ENCODE measurements at regions not wholly inside any gene's neighbourhood (a gene's known extent, or its start where the extent isn't known, plus 50 kb on each side); places are given as distances from the start of the nearest gene placed in this dataset.
"Not testable (repeated sequence)": the region's sequence is repeated elsewhere in the genome, so short reads cannot be mapped to it uniquely, and the experiment has no call there.

DNA sequence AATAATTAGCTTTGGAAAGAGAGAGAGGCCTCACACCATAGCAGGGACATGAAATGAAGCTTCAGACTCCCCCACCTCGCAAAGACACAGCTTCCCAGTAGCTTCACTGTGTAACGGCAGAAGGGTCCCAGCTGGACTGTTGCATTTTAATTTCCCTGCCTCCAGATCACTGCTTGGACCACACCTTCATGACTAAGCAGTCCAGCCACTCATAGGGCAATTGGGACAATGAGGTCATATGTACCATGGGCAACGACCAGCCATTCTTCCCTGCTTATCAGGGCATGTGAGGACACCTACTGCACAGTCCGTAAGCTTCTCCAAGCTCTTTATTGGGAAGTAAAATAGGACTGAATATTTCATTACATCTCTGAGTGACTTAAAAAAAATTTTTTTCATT lies 183.0 kb downstream of the MREG start:
- DNase-seq = no peak

GRCh38 chr2:215829261-215829660 lies 184.1 kb downstream of the MREG start:
- no peak for DNase-seq

DNA sequence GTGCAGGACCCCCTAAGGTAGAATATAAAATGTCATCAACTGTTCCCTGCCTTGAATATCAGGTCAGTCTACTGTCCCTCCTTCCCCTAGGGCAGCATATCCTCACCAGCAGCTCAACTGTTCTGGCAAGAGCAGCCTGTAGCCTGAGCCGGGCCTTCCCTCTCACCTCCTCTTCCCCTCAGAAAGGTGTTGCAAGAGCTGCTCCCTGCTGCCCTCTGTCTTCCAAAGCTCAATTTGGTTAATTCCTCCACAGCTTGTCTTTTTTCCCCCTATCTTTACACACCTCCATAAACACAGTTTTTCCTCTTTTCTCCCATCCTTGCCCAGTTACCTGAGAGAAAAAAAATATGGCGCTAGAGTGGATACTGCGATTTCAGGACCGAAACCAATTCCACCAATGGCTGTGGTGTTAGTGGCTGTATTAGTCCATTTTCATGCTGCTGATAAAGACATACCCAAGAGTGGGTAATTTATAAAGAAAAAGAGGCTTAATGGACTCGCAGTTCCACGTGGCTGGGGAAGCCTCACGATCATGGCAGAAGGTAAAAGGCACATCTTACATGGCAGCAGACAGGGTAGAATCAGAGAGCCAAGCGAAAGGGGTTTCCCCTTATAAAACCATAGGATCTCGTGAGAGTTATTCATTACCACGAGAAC lies 184.7 kb downstream of the MREG start:
- DNase-seq = no peak

GRCh38 chr2:215826838-215827441 lies 186.4 kb downstream of the MREG start:
- DNase-seq = no peak

- DNase-seq = no peak
These were observed 187.0 kb downstream of the MREG start for GRCh38 chr2:215826376-215826775.

GRCh38 chr2:215825707-215826106 lies 187.6 kb downstream of the MREG start:
- DNase-seq = no peak

GRCh38 chr2:215821298-215821697 lies 192.1 kb downstream of the MREG start:
- not testable (repeated sequence) for DNase-seq

- not testable (repeated sequence) for DNase-seq
These were observed 193.6 kb downstream of the MREG start for GRCh38 chr2:215819713-215820112.

DNA sequence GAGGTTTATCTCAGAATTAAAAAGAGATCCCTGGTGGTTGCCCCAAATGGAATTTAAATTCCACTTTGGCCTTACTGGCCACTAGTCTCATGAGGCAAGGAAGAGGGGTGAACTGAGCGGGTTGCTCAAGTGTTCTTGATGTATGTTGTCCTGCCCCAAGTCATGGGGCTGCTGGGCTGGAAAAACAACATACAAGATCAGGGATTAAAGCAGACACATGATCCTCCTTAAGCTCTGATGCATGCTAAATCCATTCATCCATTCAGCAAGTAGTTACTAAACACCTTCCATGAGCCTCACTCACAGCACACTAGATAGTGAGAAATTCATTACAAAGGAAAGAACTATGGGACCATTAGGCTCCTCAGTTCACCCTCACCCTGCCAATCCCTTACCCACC lies 196.3 kb downstream of the MREG start:
- DNase-seq = no peak

DNA sequence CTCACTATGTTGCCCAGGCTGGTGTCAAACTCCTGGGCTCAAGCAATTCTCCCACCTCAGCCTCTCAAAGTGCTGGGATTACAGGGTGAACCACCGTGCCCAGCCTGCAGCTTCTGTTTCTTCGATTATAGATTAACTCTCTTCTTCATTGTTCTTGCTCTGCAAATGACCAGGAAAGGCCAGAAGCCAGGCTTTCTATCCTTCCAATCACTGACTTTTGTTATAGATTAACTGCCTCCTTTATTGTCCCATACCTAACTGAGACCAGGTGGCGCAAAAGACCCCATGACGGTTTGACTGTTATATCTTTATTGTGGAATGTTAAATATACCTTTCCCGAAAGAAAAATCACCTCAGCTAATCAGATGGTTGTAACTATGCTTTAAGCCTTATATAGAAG lies 196.9 kb downstream of the MREG start:
- no peak for DNase-seq

- DNase-seq = no peak
These were observed 197.4 kb downstream of the MREG start for GRCh38 chr2:215815960-215816359.

- no peak for DNase-seq
These were observed 200.4 kb downstream of the MREG start for GRCh38 chr2:215812966-215813365.

GRCh38 chr2:215811409-215812345 lies 201.7 kb downstream of the MREG start:
- DNase-seq = no peak

DNA sequence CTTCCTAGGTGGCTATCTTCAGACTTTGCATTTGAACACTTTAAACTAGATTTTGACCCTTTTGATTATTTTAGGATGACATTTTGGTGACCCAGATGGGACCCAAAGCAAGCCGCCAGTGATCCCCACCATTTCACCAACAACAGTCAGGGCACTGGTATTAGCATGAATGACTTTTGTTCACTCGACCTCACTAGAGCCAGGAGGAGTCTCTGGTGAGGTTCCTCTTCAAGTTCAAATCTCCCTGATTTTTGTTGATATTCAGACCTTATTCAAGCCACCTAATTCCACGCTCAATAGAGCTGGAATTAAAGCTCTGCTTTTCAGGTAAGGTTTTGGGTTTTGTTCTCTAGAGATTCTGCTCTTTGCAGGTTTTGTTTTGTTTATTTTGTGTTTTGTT lies 202.3 kb downstream of the MREG start:
- no peak for DNase-seq

DNA sequence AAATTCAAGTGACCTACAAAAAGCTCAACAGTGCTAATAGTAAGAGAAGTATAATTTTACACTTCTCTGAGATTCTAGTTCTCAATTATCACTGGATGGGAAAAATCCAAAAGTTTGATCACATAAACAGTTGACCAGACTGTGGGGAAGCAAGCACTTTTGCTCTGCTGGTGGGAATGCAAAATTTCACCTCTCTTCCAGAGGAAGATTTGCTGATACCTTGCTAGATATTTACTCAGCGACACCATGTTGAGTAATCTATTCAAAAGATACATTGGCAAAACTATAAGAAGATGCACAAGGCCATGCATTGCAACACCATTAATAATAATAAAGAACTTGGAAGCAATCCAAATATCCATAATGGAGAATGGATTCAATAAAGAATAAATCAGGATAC lies 204.4 kb downstream of the MREG start:
- DNase-seq = no peak

DNA sequence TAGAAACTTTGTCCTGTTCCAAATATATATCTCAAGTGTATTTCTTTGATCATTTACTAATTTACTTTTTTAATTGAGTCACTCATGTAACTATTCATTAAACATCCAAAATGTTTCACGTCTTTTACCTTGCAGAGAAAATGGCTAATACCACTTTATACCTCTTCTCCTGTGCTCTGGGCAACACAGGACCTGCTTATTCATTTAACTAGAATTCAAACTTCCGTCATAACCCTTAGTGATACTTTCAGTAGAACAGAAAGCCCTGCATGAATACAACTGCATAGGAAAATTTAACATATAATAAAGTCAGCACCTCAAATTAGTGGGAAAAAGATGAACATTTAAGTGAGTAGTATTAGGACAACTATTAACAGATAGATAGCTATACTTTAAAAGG lies 205.2 kb downstream of the MREG start:
- no peak for DNase-seq

- no peak for DNase-seq
These were observed 207.9 kb downstream of the MREG start for GRCh38 chr2:215805493-215805892.

DNA sequence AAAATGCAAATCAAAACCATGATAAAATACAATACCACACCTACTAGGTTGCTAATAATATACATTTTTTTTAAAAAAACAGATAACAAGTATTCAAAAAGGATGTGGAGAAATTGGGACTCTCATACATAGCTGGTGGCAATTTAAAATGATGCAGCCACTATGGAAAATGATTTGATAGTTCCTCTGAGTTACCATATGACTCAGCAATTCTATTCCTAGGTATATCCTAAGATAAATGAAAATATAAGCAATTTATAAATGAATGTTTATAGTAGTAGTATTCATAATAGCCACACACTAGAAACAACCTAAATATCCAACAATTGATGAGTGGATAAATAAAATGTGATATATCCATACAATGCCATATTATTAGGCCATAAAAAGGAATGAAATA lies 210.2 kb downstream of the MREG start:
- no peak for DNase-seq

GRCh38 chr2:215799194-215799593 lies 214.2 kb downstream of the MREG start:
- no peak for DNase-seq

DNA sequence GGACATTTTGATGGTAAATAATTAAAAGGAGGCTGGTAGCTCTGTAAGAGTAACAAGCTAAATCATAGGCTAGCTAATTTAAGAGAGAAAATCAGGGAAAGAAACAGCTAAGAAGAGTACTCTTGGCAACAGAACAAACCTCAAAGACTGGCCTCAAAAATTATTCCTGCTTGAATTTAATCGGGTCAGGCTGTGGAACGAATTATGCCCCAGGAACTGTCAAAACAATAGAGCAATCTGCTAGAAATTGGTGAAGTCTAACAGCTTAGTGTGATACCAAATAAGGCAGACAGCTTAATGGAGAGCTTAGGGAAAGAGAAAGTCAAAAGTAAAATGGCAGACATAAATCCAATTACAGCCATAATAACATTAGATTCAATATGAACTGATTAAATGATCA lies 215.7 kb downstream of the MREG start:
- DNase-seq = no peak

- no peak for DNase-seq
These were observed 217.1 kb downstream of the MREG start for GRCh38 chr2:215796140-215796855.

DNA sequence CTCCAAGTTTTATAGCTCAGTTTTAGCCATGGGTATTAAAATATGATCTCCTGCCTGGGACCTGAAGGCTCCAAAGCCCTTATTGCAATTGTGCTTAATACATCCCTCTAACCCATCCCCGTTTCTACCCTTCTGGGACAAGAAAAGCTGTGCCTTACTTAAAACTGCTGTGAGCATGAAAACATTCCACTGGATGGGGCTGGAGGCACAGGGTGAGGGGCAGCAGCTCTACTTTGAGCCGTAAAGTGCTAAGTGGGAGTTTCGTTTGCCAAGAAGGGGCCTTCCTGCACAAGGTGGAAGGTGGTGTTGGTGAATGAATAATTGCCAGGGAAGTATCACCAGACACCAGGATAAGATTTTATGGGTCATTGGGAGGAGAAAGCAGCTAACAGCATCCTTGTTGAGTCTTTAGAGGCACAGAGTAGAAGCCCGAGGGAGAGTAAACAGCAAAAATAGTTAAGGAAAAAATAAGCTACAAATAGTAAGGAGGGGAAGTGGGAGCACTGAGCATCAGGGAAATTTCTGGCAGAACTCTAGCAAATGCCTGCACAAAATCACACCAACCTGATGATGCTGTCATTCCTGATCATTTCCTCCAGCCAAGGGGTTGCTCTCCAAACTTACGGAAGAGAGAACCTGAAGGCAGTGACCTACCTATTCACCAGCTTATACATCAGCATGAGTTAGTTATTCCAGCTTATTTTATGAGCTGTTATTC lies 218.4 kb downstream of the MREG start:
- DNase-seq = no peak

Data from NCI-H446 treated with DMSO at 0.1 percent for 48 hours (cell line).